ENCODE measurements at regions not wholly inside any gene's neighbourhood (a gene's known extent, or its start where the extent isn't known, plus 50 kb on each side); places are given as distances from the start of the nearest gene placed in this dataset.

- no peak for TF ChIP-seq CTCF (IDR thresholded peaks at IDR 0.05; ENCODE audit: unreplicated experiment in 3 of 3)
- H3K36me3 Mint-ChIP-seq (ENCODE audit: low read depth), result no peaks in the 10 kb centered on the region
- no peak overlapping the region for H3K4me3 Mint-ChIP-seq
- peaks cover 12% of the 10 kb centered on the region for H3K9me3 Mint-ChIP-seq
- no peak overlapping the region for H3K27ac Mint-ChIP-seq
- H3K4me1 Mint-ChIP-seq, result no peaks in the 10 kb centered on the region
- H3K27me3 Mint-ChIP-seq (ENCODE audit: low read depth), result peaks cover 30% of the 10 kb centered on the region
Measured at GRCh38 chr12:5232826-5233500, 189.3 kb downstream of the KCNA5 start.

- Mint-ChIP-seq H3K9me3 (no peaks in the 10 kb centered on the region), H3K4me3 (no peak overlapping the region), H3K36me3 (ENCODE audit: low read depth) (no peaks in the 10 kb centered on the region), H3K4me1 (peaks cover 5% of the 10 kb centered on the region), H3K27me3 (ENCODE audit: low read depth) (peaks cover 10% of the 10 kb centered on the region), H3K27ac (no peak overlapping the region)
- TF ChIP-seq CTCF (IDR thresholded peaks at IDR 0.05; ENCODE audit: unreplicated experiment in 3 of 3), result no peak
Measured at GRCh38 chr12:5236022-5236640, 192.5 kb downstream of the KCNA5 start.

GRCh38 chr12:5242440-5242839 is 189.5 kb upstream of the NTF3 start:
- Mint-ChIP-seq H3K36me3 (ENCODE audit: low read depth) (no peaks in the 10 kb centered on the region), H3K4me3 (no peak overlapping the region), H3K4me1 (peaks cover 41% of the 10 kb centered on the region), H3K27ac (no peak overlapping the region), H3K9me3 (no peaks in the 10 kb centered on the region), H3K27me3 (ENCODE audit: low read depth) (peaks cover 6% of the 10 kb centered on the region)
- no peak for TF ChIP-seq CTCF (IDR thresholded peaks at IDR 0.05; ENCODE audit: unreplicated experiment in 3 of 3)

GRCh38 chr12:5243014-5243413 is 188.9 kb upstream of the NTF3 start:
- Mint-ChIP-seq H3K27me3 (ENCODE audit: low read depth) (peaks cover 7% of the 10 kb centered on the region), H3K27ac (peak overlapping the region in 1 of 3 experiments; percentile 32), H3K36me3 (ENCODE audit: low read depth) (no peaks in the 10 kb centered on the region), H3K9me3 (no peaks in the 10 kb centered on the region), H3K4me1 (peaks cover 41% of the 10 kb centered on the region), H3K4me3 (no peak overlapping the region)
- no peak for TF ChIP-seq CTCF (IDR thresholded peaks at IDR 0.05; ENCODE audit: unreplicated experiment in 3 of 3)

- Mint-ChIP-seq H3K4me1 (peaks cover 41% of the 10 kb centered on the region), H3K27me3 (ENCODE audit: low read depth) (peaks cover 21% of the 10 kb centered on the region), H3K9me3 (no peaks in the 10 kb centered on the region), H3K36me3 (ENCODE audit: low read depth) (no peaks in the 10 kb centered on the region), H3K4me3 (no peak overlapping the region), H3K27ac (peak overlapping the region in 1 of 3 experiments; percentile 34)
- TF ChIP-seq CTCF (IDR thresholded peaks at IDR 0.05; ENCODE audit: unreplicated experiment in 3 of 3), result no peak
Measured at GRCh38 chr12:5244513-5244972, 187.4 kb upstream of the NTF3 start.

- H3K36me3 Mint-ChIP-seq (ENCODE audit: low read depth), result no peaks in the 10 kb centered on the region
- peaks cover 35% of the 10 kb centered on the region for H3K4me1 Mint-ChIP-seq
- H3K9me3 Mint-ChIP-seq, result no peaks in the 10 kb centered on the region
- H3K27ac Mint-ChIP-seq, result no peak overlapping the region
- no peak overlapping the region for H3K4me3 Mint-ChIP-seq
- no peak for TF ChIP-seq CTCF (IDR thresholded peaks at IDR 0.05; ENCODE audit: unreplicated experiment in 3 of 3)
- H3K27me3 Mint-ChIP-seq (ENCODE audit: low read depth), result peaks cover 21% of the 10 kb centered on the region
Measured at GRCh38 chr12:5246196-5246595, 185.7 kb upstream of the NTF3 start.
